ENCODE measurements at regions not wholly inside any gene's neighbourhood (a gene's known extent, or its start where the extent isn't known, plus 50 kb on each side); places are given as distances from the start of the nearest gene placed in this dataset.

DNA sequence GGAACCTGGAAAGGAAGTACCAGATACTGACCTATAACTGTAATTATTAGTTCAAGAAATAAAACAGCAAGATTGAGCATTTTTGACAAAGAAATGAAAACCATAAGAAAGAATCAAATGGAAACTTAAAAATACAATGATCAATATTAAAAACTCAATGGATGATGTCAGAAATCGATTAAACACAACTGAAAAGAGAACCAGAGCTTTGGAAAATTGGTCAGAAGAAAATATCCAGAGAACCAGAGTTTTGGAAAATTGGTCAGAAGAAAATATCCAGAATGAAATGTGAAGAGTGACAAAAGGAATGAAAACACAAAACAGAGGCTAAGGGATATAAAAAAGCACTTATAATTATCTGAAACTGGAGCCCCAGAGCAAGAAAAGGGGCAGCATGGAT, 438.6 kb downstream of the AJAP1 start:
- Histone ChIP-seq H3K27me3 (ENCODE audit: low read depth) (peaks cover 31% of the 10 kb centered on the region), H3K4me1 (no peaks in the 10 kb centered on the region), H3K9me3 (replicated peaks) (peaks cover 41% of the 10 kb centered on the region), H3K36me3 (no peaks in the 10 kb centered on the region), H3K27ac (replicated peaks) (no peak overlapping the region), H3K4me3 (no peak overlapping the region)
- no peak for DNase-seq
- TF ChIP-seq, protein P1, sequence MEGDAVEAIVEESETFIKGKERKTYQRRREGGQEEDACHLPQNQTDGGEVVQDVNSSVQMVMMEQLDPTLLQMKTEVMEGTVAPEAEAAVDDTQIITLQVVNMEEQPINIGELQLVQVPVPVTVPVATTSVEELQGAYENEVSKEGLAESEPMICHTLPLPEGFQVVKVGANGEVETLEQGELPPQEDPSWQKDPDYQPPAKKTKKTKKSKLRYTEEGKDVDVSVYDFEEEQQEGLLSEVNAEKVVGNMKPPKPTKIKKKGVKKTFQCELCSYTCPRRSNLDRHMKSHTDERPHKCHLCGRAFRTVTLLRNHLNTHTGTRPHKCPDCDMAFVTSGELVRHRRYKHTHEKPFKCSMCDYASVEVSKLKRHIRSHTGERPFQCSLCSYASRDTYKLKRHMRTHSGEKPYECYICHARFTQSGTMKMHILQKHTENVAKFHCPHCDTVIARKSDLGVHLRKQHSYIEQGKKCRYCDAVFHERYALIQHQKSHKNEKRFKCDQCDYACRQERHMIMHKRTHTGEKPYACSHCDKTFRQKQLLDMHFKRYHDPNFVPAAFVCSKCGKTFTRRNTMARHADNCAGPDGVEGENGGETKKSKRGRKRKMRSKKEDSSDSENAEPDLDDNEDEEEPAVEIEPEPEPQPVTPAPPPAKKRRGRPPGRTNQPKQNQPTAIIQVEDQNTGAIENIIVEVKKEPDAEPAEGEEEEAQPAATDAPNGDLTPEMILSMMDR (IDR thresholded peaks at IDR 0.05; ENCODE audit: borderline replicate concordance), result no peak
- intact Hi-C loops (cut with micrococcal nuclease), result no loop called here

DNA sequence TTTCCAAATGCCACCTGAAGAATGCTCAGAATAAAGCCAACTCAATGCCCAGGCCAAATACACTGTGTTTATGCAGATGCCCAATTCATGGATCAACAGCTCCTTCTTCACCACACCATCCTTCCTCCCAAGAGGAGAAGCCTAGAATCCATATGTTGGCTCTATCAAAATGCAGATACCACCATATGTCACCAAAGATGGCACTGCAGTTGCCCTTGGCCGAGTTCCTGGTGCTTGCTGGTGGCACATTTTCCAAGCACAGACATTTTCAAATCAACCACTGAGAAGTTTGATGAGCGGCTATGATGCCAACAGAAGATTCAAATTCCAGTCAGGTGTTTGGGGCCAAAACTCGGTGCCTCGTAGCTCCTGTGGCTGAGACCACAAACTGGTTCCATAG, 430.3 kb downstream of the AJAP1 start:
- peaks cover 3% of the 10 kb centered on the region for H3K9me3 ChIP-seq (replicated peaks)
- H3K27me3 ChIP-seq (ENCODE audit: low read depth), result peaks cover 19% of the 10 kb centered on the region
- TF ChIP-seq, protein P1 (IDR thresholded peaks at IDR 0.05; ENCODE audit: borderline replicate concordance), result no peak
- intact Hi-C loops (cut with micrococcal nuclease), result no loop called here
- no peak overlapping the region for H3K27ac ChIP-seq (replicated peaks)
- no peak for DNase-seq
- no peak overlapping the region for H3K4me3 ChIP-seq
- H3K36me3 ChIP-seq, result no peaks in the 10 kb centered on the region
- no peaks in the 10 kb centered on the region for H3K4me1 ChIP-seq

GRCh38 chr1:5067246-5067645, 412.8 kb downstream of the AJAP1 start:
- Histone ChIP-seq H3K27me3 (ENCODE audit: low read depth) (peaks cover 24% of the 10 kb centered on the region), H3K27ac (replicated peaks) (no peak overlapping the region), H3K36me3 (no peaks in the 10 kb centered on the region), H3K9me3 (replicated peaks) (peaks cover 18% of the 10 kb centered on the region), H3K4me3 (no peak overlapping the region), H3K4me1 (no peaks in the 10 kb centered on the region)
- intact Hi-C loops (cut with micrococcal nuclease), result no loop called here
- DNase-seq, result no peak
- TF ChIP-seq, protein P1 (IDR thresholded peaks at IDR 0.05; ENCODE audit: borderline replicate concordance), result no peak

GRCh38 chr1:5053744-5054143, 399.3 kb downstream of the AJAP1 start:
- Histone ChIP-seq H3K4me1 (no peaks in the 10 kb centered on the region), H3K27ac (replicated peaks) (no peak overlapping the region), H3K4me3 (no peak overlapping the region), H3K9me3 (replicated peaks) (peaks cover 30% of the 10 kb centered on the region), H3K36me3 (no peaks in the 10 kb centered on the region), H3K27me3 (ENCODE audit: low read depth) (peaks cover 30% of the 10 kb centered on the region)
- DNase-seq, result no peak
- intact Hi-C loops (cut with micrococcal nuclease), result no loop called here
- TF ChIP-seq, protein P1 (IDR thresholded peaks at IDR 0.05; ENCODE audit: borderline replicate concordance), result no peak

- H3K9me3 ChIP-seq (replicated peaks), result no peaks in the 10 kb centered on the region
- DNase-seq, result no peak
- H3K27ac ChIP-seq (replicated peaks), result no peak overlapping the region
- no peak overlapping the region for H3K4me3 ChIP-seq
- intact Hi-C loops (cut with micrococcal nuclease), result no loop called here
- H3K27me3 ChIP-seq (ENCODE audit: low read depth), result peaks cover 75% of the 10 kb centered on the region
- no peaks in the 10 kb centered on the region for H3K4me1 ChIP-seq
- H3K36me3 ChIP-seq, result no peaks in the 10 kb centered on the region
- TF ChIP-seq, protein P1 (IDR thresholded peaks at IDR 0.05; ENCODE audit: borderline replicate concordance), result no peak
Measured at GRCh38 chr1:5029136-5029535, 374.7 kb downstream of the AJAP1 start.

- no peak for DNase-seq
- H3K27me3 ChIP-seq (ENCODE audit: low read depth), result peaks cover 72% of the 10 kb centered on the region
- TF ChIP-seq, protein P1 (IDR thresholded peaks at IDR 0.05; ENCODE audit: borderline replicate concordance), result no peak
- intact Hi-C loops (cut with micrococcal nuclease), result no loop called here
- no peaks in the 10 kb centered on the region for H3K9me3 ChIP-seq (replicated peaks)
- no peaks in the 10 kb centered on the region for H3K4me1 ChIP-seq
- no peak overlapping the region for H3K27ac ChIP-seq (replicated peaks)
- H3K4me3 ChIP-seq, result no peak overlapping the region
- no peaks in the 10 kb centered on the region for H3K36me3 ChIP-seq
Measured at GRCh38 chr1:5012249-5012648, 357.8 kb downstream of the AJAP1 start.
